Sciatic nerve (tissue), 2 donors: ENCODE measurements at regions not wholly inside any gene's neighbourhood (a gene's known extent, or its start where the extent isn't known, plus 50 kb on each side); places are given as distances from the start of the nearest gene placed in this dataset.

Source experiments
- ATAC-seq: fragments of 200-7000 bp; cut with Tn5 transposase; one replicate; pipeline ENCODE4 v1.9.1; 2020; ENCODE audit warnings: mild to moderate bottlenecking, moderate library complexity
- DNase-seq: peaks from one replicate; pipeline ENCODE4 v3.0.0-alpha.2; 2020; ENCODE audit warnings: low spot score
- intact Hi-C: fragments of 100-400 bp; cut with DNase I; formaldehyde crosslinking; loops from one replicate; pipeline ENCODE4 v1.14.2; 2022
- donor health status: DM: no; HTN: no; CAD: no.
- donor health status: DM: no; HTN: no; CAD: no.

GRCh38 chr2:123687064-123687463 is 338.0 kb upstream of the CNTNAP5 start:
- intact Hi-C loops, result no loop called here
- ATAC-seq, result no peak

GRCh38 chr2:123688231-123688940 is 336.7 kb upstream of the CNTNAP5 start:
- ATAC-seq, result no peak
- intact Hi-C loops, result no loop called here

More at GRCh38 chr2:123687064-123687463, 338.0 kb upstream of the CNTNAP5 start:
- no peak for DNase-seq

DNA sequence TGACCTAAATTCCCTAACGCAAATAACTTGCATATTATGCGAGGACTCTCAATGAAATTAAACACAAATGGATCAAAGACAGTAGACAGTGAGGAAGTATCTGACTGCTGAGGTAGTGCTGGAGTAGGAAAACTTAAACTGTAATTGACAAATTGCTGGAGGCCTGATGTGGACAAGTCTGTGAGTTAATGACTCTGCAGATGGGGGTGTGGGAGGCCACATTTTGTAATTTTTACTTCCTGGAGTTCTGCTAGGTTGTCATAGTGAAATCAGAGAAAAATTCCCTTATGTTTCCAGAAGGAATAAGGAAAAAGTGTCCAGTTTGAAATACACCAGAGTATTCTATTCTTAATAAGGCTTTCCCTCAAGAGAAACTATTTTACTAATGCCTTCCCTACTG is 333.0 kb upstream of the CNTNAP5 start:
- intact Hi-C loops, result no loop called here
- no peak for ATAC-seq
- DNase-seq, result no peak

More at GRCh38 chr2:123688231-123688940, 336.7 kb upstream of the CNTNAP5 start:
- DNase-seq, result no peak

DNA sequence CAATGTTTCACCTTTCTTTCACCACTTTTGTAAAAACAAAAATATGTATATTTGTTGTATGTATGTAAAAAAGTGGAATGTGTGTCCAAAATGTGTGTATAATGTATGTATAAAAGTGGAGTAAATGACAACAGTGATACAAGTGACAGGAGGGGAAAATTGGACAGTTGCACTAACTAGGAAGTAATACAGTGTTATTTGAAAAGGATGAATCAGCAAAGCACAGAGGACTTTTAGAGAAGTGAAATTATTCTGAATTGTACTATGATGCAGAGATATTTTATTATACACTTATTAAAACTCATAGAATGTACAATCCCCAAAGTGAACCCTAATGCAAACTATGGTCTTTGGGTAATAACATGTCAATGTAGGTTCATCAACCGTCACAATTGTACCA is 331.3 kb upstream of the CNTNAP5 start:
- DNase-seq, result no peak
- intact Hi-C loops, result no loop called here
- ATAC-seq, result no peak

DNA sequence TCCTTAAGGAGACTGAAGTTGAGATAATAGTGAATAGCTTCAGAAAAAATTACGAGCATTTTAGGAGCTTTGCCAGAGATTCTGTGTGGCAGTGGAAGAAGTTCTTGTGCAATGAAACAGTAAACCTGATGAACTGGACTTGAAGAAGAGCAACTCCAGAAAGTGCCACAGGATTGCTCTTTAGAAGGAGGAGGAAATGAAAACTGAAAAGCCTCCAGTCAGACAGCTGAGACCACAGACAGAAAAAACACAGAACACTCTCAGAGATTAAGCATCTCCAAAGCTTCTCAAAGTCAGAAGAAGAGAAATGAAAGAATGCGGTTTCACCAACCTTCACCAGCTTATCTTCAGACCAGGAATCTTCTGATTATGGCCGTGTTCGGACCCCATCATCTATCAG is 329.7 kb upstream of the CNTNAP5 start:
- intact Hi-C loops, result no loop called here
- ATAC-seq, result no peak
- DNase-seq, result no peak

DNA sequence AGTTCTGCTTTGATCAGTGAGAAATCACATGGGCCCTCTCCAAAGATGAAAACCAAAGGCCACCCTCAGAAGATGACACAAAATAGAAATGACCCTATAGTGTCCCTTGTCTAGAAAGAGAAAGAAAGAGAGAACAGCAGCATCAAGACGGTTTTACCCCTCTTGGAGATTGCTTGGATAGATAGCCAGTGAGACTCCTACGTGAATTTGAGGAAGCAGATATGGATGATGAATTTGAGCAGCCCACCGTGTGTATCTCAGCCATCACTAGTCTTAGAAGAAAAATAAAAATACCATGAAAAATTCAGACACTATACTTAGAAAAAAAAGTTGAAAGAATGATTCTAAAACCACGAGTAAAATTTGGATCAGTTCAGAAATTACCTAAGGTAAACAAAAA is 329.1 kb upstream of the CNTNAP5 start:
- DNase-seq (no peak), ATAC-seq (no peak)
- intact Hi-C loops, result no loop called here

DNA sequence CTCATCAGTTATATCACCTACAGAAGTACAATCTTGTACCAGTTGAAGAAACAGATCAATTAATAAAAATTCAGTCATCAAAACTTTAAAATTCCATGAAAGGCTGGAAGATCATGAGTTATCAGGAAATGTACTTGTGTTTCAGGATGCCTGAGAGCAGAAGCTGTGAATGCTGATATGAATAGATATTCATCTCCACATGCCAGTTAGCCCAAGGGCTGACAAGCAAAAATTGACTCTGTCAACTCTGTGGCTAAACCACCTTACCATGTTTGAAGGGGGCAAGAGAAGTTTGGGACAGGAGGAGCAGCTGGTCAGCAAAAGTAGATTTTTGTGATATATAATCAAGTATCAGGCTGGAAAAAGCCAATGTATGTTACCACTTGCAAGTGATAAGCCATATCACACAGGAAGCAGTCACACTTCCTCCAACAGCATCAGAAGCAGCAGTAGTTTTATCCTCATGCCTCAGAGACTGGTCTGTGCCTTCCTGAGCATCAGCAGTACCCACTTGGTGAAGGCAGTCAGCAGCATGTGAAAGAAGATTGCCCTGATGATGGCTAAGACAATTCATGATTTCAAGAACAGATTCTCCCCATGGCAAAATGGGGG is 328.2 kb upstream of the CNTNAP5 start:
- ATAC-seq (no peak), DNase-seq (no peak)
- intact Hi-C loops, result no loop called here

DNA sequence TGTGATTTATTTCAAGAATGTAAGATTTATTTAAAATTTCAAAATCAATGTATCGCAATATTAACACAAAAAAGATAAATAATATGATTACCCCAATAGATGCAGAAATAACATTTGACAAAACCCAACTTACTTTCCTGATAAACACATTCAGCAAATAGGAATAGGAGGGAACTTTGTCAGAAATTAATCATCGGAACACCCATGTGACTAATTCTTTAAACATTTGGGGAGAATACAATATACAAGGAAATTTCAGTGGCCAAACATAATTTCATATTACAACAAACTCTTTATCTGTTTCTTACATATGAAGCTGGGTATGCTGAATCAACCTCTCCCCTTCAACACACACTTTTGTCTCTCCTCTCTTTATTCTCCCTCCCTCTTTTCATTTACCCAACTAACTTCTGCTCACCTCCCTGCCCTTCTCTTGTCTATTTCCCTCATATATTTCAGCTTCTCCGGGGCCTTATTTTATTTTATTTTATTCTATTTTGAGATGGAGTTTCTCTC is 309.6 kb upstream of the CNTNAP5 start:
- DNase-seq (no peak), ATAC-seq (no peak)
- intact Hi-C loops, result no loop called here

DNA sequence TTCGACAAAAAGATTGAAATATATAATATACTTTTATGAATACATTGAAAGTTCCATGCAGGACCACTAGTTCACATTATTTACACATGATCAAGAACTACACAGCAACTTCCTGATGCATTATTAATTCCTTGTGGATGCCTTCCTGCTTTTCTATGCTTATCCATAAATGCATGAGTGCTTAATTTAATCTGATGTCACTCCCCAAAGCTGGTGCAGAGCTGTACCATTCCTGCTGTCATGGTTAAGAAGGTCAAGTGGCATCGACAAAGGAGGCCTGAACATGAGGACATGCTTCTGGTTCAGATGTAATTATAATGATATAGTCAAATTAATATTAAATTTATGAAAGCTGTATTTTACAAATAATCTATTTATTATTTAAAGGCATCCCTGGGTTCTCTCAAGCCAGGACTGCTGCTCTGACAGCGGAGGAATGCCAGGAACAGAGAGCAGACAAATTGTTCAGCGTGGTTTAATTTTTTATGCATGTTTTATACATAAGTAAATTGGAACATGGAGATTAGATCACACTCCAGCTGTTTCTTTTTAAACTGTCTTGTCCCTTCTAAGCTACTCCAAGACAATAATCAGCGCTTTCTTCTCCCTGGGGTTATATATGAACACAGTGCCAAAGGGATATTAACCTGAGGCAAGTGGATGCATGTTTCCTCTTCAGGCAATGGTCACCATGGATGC is 307.3 kb upstream of the CNTNAP5 start:
- no peak for DNase-seq
- intact Hi-C loops, result no loop called here
- ATAC-seq, result no peak

DNA sequence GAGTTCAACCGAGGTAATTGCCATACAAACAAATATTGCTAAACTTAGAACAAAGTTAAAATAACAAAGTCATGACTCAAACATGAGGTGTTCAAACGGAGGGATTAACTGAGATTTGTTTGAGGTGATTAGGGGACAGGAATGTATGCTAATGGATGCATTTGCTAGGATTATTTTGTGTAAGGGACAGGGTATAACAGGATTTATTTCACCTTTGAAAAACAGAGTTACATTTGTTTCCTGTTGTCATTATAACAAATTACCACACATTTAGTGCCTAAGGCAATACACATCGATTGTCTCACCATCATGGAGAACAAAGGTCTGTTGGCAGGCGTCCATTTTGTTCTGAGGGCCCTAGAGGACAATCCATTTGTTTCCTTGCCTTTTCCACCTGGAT is 304.3 kb upstream of the CNTNAP5 start:
- intact Hi-C loops, result no loop called here
- DNase-seq (no peak), ATAC-seq (no peak)

GRCh38 chr2:123723706-123724105 is 301.4 kb upstream of the CNTNAP5 start:
- DNase-seq (no peak), ATAC-seq (no peak)
- intact Hi-C loops, result no loop called here

GRCh38 chr2:123732563-123732962 is 292.5 kb upstream of the CNTNAP5 start:
- ATAC-seq (no peak), DNase-seq (no peak)
- intact Hi-C loops, result no loop called here

DNA sequence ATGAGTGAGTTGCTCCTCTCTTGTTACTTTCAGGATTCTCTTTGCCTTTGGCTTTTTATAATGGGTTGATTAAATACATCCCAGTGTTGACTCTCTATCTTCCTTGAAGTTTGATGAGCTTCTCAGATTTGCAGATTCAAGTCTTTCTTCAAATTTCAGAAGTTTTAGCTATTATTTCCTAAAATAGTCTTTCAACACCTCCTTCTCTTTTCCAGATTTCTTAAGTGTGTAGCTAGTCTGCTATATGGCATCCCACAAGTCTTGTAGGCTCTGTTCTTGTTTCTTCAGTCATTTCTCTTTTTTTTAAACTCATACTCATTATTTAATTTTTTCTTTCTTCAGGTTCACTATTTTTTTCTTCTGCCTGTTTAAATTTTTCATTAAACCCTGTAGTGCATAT is 287.7 kb upstream of the CNTNAP5 start:
- intact Hi-C loops, result no loop called here
- DNase-seq (no peak), ATAC-seq (no peak)

DNA sequence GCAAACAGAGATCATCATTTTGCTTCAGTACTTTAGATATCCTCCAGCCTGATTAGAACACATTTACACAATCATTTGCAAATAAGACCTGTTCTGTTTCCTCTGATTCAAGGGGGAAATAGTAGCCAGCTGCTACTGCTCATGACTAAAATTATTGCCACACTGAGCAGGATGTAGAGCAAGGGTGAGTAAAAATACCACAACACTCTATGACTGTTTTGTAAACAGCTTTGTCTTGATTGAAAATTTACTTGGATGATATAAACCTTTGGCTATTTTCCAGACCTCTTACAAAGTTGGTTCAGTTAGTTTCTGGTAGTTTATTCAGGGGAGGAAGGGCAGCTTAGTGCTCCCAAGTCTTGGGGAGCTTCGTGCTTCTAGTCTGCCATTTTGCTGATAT is 286.4 kb upstream of the CNTNAP5 start:
- ATAC-seq, result no peak
- no peak for DNase-seq
- intact Hi-C loops, result no loop called here

GRCh38 chr2:123746006-123746405 is 279.1 kb upstream of the CNTNAP5 start:
- no peak for ATAC-seq
- intact Hi-C loops, result no loop called here

GRCh38 chr2:123747326-123747725 is 277.8 kb upstream of the CNTNAP5 start:
- no peak for ATAC-seq
- intact Hi-C loops, result no loop called here
- no peak for DNase-seq

More at GRCh38 chr2:123746006-123746405, 279.1 kb upstream of the CNTNAP5 start:
- DNase-seq, result no peak

DNA sequence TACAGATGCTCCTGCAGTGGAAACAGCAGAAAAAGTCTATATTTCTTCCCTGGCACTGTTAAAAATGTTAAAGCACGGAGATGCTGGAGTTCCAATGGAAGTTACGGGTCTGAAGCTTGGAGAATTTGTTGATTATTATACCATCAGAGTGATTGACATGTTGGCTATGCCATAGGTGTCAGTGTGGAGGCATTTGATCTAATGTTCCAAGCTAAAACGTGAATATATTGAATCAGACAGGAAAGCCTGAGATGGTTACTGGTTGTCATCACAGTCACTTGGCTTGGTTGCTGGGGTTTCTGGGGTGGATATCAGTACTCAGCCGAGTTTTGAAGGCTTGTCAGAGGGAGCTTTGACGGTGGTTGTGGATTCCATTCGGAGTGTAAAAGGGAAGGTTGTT is 262.9 kb upstream of the CNTNAP5 start:
- DNase-seq (no peak), ATAC-seq (no peak)
- intact Hi-C loops, result no loop called here

DNA sequence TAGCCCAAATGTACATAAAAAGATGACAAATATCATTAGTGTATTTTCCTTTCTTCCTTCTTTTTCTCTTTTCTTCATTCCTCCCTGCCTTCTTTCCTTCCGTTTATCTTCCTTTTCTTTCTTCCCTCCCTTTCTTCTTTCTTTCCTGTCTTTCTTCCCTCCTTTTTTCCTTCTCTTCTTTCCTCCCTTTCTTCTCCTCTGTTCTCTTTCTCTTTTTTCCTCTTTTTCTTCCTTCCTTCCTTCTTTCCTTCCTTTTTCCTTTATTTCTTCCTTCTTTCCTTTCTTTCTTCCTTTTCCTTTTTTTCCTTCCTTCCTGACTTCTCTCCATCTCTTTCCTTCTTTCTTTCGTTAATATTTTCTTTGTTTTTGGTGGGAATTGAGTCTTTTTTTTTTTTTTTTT is 256.9 kb upstream of the CNTNAP5 start:
- DNase-seq (no peak), ATAC-seq (no peak)
- intact Hi-C loops, result no loop called here

DNA sequence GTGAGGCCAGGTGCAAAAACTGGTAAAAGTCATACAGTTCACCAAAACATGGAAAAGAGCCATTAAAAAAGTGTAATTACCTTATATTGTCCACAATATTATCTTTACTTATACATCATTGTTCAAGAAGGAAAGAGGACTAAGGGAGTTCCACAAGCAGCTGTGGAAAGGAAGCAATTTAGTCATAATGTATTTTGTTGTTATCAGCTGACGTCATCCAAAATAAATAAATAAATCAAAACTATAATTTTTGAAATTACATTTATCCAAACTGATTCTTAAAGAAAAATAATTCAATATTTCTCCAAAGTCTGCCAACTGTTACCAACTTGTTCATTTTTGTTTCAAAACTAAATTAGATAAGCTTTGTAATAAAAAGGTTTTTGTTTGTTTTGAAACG is 256.1 kb upstream of the CNTNAP5 start:
- DNase-seq (no peak), ATAC-seq (no peak)
- intact Hi-C loops, result no loop called here

- ATAC-seq (no peak), DNase-seq (no peak)
- intact Hi-C loops, result no loop called here
Observed at GRCh38 chr2:123770996-123771720, 253.9 kb upstream of the CNTNAP5 start.
